GM18873 (cell line): ENCODE measurements at regions not wholly inside any gene's neighbourhood (a gene's known extent, or its start where the extent isn't known, plus 50 kb on each side); places are given as distances from the start of the nearest gene placed in this dataset.
"Not testable (repeated sequence)": the region's sequence is repeated elsewhere in the genome, so short reads cannot be mapped to it uniquely, and the experiment has no call there.

Experiments used
- ATAC-seq: cut with Tn5 transposase; IDR thresholded peaks from one replicate; pipeline ENCODE4 v1.9.1; 2021; ENCODE audit warnings: mild to moderate bottlenecking, moderate library complexity, moderate number of reproducible peaks; ENCODE audit not compliant: unreplicated experiment, low FRiP score

DNA sequence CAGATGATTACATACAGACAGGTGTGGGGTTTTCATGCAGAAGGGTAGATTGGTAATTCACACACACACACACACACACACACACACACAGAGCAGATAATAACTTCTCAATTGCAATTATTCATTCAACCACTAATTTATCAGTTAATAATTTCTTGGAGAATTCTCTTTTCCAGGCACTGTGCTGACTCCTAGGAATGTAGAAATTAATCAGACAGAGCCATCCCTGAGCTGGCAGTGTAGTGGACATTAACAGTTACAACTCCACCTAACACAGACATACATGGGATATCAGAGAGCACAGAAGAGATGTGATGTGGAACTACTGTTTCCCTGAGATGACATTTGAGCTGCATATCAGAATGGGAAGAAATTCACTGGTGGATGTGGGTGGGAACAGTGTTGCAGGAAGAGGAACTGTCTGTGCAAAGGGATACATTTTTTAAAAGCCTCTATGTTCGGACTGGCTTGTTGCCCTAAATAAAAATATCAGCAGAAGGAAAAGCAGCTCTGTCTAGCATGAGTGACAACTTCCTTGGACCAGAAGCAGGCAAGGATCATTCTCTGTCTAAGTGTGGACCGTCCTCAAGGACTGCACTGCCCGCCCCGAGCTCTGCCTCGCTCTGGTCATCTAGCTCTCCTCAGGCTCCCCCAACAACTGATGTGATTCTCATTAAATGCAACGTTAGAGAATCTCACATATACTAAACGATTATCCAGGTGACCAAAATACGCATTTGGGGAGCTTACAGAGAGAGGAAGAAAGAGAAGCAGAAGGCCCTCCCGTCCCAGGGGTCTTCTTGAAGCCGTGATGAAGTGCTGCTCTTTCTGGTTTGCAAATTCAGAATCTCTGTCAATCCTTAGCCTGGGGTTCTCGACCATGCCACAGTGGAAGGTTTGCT, 173.4 kb upstream of the TRIB2 start:
- ATAC-seq: no peak

DNA sequence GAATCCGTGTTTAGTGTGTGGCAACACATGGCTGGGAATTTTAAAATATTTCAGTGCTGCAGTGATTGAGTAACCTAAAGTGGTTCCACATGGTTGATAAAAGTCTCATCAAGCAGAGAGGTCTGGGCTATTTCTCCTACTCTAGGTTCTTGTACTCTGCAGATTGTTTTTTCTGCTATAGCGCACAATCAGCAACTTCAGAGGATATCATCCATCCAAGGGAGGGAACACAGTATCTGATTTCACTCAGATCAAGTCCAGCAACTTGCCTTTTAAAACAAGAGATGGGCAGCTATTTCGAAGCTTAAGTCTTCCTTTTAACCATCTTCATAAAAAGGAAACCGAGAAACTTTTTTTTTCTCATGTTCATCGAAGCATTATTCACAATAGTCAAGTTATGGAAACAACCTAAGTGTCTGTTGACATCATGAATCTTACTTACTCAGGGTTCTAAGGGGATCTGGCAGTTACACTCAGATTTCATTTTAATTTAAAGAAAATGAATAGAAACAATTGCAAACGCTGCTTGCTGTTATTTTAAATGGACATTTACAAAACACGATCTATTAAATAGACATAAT, 172.7 kb upstream of the TRIB2 start:
- peak; percentile 88 for ATAC-seq

DNA sequence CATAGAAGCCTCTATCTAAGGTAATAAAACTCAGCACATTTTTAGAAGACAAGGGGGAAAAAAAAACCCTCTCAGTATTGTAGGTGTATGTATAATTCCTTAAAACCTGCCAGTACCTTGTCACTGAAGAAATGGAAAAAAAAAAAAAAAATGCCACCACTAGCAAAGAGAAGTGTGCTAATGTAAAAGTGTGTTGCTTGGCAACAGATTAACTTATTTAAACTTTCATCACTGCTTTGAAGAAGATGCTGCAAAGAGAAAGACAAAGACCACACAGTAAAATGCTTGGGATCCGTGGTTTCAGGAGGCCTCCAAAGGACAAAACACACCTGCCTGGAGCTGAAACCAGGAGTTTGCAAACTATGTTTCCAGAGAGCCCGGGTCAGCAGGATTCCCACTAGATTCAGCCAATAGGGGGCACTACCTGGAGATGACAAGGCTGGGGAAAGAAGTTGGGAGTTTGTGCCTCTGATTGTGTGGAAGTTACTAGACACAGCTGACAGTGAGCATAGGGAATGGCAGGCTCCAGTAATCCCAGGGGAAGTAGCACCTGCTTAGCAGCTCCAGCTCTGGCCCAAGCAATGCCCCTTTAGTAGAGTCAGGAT, 169.1 kb upstream of the TRIB2 start:
- ATAC-seq: no peak

DNA sequence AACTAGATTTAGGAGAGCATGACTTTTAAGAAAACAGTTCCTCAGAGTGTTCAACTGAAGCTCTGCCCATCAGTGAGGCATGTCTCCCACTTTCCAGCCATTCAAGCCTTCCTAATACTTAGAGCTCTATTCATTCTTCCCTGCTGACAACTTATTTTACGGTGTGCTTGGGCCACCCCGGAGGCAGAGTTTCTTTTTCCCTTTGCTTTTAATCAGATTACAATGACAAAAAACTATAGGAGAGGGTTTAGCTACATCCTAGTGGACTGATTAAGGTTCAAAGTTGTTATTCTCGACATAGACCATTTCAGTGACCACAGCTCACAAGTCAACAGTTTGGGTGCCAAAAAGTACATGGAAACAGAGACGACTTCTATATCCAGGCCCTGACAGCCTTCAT, 167.8 kb upstream of the TRIB2 start:
- ATAC-seq: no peak

DNA sequence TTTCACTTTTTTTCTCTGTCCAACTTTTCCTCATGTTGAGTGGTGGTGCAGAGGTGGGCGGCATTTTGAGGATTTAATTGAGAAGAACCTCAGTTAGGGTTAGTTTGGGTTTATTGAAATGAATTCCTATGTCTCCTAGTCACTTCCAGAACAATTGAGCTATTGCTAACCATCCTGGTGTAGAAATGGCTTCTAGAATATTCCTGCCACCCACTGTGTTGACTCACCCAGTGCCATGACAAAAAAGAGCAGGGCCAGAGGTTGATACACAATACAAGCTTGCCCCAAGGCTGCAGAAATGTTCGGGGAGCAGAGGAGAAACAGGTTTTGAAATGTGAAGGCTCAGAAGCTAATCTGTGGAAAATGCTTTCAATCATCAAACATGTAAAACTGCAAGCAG, 167.1 kb upstream of the TRIB2 start:
- ATAC-seq: no peak

DNA sequence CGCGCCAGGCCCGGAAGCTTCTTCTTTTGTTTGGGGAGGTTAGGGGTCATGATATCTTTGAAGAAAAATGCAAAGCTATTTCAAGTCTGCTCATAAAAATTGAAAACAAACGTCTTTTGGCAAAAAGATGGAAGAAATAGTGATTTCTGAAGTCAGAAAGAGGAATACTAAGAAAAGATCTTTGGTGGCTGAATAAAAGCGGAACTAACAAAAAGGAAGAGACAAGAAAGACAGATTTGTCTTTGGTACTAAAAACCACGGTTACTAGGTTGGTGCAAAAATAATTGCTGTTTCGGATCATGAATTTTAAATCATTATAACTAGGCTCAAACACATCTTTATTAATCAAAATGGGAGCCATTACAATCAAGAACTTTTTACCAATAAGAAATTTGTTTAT, 164.6 kb upstream of the TRIB2 start:
- ATAC-seq: no peak

DNA sequence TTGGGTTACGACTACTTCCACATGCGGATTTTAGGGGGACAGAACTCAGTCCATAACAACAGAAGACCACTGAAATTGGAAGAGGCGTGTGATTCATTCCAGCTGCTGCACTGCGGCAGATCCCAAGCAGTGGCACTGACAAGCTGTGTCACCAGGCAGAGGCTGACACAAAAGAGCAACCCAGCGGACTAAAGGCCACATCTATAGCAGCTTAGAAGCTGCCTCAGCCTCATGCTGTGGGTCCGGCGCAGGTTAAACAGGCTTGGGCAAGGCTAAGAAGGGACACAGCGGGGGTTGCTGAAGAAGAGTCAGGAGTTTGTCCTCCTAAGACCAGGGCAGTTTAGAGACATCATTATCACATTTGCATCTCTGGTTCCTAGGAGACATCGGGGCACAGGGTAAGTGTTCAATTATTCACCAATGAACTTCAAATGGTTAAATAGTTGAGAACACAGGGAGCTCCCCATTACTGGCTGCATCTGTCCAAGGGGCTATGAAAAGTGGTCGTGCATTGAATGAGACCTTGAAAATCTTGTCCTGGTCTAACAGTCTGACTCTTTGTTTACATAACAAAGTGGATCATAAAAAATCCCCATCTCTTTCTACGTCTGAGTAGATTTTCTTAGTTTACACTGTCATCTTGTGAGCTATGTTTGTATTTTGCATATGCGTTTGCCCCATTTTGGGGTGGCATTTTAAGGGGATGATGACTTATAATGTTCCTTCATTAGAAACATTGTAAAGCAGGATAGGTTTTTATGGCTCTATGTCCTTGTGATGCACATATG, 162.3 kb upstream of the TRIB2 start:
- ATAC-seq: no peak

DNA sequence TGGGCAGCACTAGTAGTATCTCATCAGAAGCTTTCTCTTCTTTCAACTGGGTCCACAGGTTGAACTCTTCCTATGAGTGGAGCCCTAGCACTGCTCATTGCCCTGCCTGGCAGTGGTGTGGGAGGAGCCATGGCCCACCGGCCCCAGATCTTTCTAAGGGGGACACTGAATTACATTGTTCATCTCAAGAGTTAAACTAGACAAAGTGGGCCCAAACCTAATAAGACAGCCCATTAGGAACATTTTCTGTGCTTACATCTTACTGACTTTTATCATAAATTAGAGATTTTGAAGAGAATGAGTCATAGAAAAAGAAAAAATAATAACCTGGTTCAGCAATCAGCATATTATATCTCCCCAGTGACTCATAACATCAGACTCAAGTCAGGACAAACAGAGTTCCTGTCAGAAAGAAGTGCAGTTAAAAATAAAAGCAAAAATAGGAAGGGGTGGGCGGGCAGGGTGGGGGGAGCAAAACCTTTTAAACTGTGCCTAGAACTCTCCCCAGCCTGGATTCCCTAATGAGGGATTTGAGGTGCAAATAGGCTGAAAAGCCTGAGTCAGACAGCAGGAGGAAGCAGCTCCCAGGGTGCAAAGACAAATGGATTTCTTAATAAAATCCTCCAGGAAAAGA, 161.6 kb upstream of the TRIB2 start:
- ATAC-seq: no peak

DNA sequence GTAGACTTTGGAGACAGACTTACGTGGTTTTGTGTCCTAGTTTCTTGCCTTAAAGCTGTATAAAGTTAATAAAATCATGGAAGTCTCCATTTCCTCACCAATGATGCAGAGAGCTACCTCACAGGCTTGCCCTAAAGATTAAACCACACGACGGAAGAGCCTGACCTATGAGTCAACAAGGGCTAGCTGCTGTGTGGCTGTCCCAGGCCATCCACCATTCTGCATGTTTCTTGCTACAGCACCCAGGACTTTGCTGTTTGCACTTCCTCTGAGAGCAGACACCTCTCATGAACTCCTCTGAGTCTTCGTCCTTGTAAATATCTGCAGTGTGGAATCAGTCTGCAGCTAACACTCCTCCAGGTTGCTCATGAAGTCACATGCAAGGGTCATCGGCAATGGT, 160.0 kb upstream of the TRIB2 start:
- ATAC-seq: no peak

DNA sequence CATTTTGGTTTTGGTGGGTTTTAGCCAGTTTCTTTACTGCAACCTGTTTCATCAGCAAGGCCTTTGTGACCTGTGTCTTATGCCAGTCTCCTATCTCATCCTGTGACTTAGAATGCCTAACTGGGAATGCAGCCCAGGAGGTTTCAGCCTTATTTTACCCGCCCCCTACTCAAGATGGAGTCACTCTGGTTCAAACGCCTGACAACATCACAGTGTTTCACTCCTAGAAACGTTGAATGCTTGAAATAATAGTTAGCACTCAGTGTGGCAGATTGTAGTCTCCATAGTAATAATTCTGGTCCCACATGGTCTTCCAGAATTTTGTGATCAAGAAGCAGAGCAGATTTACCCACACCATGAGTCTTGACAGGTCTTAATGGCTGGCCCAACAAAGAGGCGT, 159.0 kb upstream of the TRIB2 start:
- no peak for ATAC-seq

DNA sequence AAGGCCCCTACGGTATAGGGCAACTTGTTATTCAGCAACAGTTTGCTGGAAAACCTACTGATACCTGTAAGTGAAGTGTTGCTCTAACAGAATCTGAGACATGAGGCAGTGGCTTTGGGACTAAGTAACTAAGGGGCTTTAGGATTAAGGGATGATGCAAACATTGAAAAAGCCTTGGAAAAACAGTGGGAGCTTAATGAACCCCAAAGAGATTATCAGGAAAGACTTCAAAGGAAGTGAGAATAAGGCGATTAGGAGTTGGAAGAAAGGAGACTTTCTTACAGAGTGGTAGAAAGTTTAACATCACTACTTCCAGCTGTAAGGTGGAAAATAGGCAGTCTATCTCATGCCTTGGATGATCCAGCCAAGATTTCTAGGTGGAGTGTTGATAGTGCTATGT, 158.2 kb upstream of the TRIB2 start:
- no peak for ATAC-seq

DNA sequence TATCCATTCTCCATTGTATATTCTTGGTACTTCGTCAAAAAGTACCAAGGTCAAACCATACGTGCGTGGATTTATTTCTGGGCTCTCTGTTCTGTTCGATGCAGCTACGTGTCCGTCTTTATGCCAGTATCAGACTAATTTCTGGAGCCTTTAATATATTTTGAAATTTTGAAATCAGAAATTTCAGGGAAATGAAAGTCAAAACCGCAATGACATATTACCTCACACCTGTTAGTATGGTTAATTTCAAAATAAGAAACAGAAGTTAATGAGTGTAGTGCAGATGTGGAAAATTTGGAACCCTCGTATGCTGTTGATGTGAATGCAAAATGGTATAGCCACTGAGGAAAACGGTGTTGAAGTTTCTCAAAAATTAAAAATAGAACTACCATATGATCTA, 156.1 kb upstream of the TRIB2 start:
- ATAC-seq: no peak

DNA sequence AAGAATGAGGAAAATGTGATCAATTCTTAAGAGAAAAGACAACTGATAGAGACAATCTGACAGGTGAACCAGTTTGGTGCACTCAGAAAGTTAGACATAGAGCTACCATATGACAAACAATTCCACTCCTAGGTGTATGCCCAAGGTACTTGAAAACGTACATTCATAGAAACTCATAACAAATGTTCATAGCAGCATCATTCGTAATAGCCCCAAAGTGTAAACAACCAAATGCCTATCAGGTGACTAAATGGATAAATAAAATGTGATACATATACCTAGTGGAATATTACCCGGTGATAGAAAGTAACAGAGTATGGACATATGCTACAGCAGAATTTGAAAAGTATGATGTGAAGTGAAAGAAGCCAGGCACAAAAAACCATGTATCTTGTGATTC, 149.3 kb upstream of the TRIB2 start:
- ATAC-seq: no peak

DNA sequence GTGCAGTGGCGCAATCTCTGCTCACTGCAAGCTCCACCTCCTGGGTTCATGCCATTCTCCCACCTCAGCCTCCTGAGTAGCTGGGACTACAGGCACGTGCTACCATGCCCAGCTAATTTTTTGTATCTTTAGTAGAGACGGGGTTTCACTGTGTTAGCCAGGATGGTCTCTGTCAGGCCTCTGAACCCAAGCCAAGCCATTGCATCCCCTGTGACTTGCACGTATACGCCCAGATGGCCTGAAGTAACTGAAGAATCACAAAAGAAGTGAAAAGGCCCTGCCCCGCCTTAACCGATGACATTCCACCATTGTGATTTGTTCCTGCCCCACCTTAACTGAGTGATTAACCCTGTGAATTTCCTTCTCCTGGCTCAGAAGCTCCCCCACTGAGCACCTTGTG, 147.2 kb upstream of the TRIB2 start:
- not testable (repeated sequence) for ATAC-seq

DNA sequence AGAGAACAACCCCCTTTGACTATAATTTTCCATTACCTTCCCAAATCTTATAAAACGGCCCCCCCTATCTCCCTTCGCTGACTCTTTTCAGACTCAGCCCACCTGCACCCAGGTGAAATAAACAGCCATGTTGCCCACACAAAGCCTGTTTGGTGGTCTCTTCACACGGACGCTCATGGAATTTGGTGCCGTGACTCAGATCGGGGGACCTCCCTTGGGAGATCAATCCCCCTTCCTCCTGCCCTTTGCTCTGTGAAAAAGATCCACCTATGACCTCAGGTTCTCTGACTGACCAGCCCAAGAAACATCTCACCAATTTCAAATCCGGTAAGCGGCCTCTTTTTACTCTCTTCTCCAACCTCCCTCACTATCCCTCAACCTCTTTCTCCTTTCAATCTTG, 146.8 kb upstream of the TRIB2 start:
- ATAC-seq: not testable (repeated sequence)

DNA sequence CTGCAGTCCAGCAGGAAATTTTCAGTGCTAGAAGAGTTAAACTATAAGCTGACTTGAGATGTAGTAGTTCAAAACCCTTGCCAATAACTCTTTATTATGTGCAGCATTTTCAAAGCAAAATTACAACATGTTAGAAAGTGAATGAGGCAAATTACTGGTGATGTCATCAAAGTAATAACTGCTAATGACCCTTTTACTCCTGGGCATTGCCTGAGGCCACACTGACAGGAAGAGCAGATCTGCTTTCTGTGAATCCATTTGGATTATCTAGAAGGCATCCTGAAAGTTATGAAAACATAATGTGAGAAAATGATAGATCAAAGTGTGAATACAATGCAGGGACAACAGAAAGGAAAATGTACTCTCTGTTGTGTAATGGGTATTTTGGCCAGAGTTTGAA, 139.6 kb upstream of the TRIB2 start:
- ATAC-seq: no peak

DNA sequence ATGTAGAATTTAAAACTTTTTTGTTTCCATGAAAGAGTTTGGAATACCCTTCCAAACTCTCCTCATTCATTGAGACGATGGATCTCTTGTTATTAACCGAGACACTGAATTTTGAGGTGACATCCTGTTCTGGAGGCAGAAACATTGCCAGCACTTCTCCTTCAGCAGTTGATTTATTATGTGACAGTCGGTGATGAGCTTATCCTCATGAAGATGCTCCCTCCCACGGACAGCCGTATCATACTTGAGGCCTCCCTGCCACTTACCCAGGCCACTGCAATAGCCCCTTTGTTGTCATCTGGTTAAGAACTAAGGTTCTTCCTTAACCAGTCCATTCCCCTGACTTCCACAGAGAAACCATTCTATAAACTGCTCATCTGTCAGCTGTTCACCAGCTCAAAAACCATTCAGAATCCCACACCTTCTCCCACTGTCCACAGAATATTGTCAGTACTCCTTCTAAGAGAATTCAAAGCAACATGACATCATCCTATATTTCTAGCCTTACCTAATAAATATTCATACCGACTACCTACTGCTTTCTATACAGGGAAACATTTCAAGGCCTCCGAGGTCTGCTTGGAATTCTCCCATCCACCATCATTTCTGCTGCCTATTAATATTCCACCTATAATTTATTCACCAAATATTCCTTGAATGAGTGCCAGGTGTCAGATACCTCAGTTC, 139.0 kb upstream of the TRIB2 start:
- no peak for ATAC-seq

DNA sequence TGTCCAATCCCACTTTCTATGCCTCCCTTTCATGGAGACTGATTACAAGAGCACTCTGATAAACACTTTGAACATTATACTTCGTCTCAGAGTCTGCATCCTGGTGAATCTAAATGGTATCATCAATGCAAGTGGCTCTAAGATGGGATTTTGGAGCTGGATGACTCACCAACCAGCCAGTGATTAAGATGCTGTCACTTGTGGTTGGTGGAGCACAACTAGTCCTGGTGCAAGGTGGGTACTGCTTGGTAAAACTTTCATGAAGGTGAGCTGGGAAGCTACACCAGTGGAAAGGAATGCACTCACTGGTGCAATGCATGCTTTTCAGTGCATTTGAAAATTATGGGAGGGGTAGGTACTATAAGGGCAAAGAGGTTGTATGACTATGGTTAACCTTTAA, 137.7 kb upstream of the TRIB2 start:
- no peak for ATAC-seq

DNA sequence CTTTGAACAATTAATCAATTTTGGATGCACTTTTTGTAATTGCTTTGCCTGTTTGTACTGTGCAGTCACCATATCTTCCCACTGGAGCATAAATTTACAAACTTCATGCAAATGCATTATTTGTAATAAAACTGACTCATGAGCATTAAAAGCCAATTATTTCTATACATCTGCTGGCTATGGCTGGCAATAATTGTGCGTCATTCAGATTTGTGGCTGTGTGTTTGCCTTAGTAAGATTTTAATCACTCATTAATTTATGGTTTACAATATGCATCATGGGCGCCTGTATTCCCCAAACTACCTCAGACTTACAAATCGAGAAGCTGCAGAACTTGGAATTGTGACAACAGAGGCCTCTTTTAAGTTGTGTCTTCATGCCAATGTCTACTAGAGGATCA, 132.4 kb upstream of the TRIB2 start:
- ATAC-seq: no peak

DNA sequence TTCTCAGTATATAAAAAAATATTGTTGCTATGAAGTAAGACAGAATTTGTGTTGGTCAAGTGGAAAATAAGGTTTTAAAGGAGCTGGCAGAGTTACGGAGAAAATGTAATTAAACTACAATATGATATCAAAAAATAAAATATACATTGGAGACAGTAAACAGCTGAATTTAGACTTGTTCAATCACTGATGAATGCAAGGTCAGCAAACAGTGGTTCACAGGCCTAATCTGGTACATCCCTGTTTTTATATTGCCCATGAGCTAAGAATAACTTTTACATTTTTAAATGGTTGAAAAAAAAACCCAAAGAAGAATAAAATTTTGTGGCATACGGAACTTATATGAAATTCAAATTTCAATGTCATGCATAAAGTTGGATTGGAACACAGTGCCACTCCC, 131.0 kb upstream of the TRIB2 start:
- ATAC-seq: no peak
